HepG2 (cell line): ENCODE measurements at regions not wholly inside any gene's neighbourhood (a gene's known extent, or its start where the extent isn't known, plus 50 kb on each side); places are given as distances from the start of the nearest gene placed in this dataset.
A peak's percentile ranks its signal among the peaks of the same experiment; 100 is the strongest.

ENCODE experiments used
- CHCHD3 ChIP-seq: sonication (generic); formaldehyde crosslinking; IDR thresholded peaks from 2 replicates; pipeline ENCODE4 v1.8.0; 2022; ENCODE audit warnings: mild to moderate bottlenecking, missing genetic modification reagents, moderate library complexity
- CREB1 ChIP-seq, 2 experiments: fragments of 450-650 bp in 1 of 2; IDR thresholded peaks; 2 replicates each; pipeline ENCODE4 v1.6.1; 2016 to 2017; ENCODE audit warnings: control low read depth in 1 of 2, mild to moderate bottlenecking in 1 of 2, missing compliant biosample characterization in 1 of 2, missing genetic modification characterization in 1 of 2
- HMG20A ChIP-seq: IDR thresholded peaks from 2 replicates; pipeline ENCODE4 v1.6.1; 2016; ENCODE audit warnings: borderline replicate concordance
- KDM5B ChIP-seq: sonication (generic); formaldehyde crosslinking; IDR thresholded peaks from 2 replicates; pipeline ENCODE4 v1.4.0; 2020; ENCODE audit warnings: missing genetic modification reagents, mild to moderate bottlenecking, borderline replicate concordance
- KLF12 ChIP-seq: sonication (generic); formaldehyde crosslinking; IDR thresholded peaks from 2 replicates; pipeline ENCODE4 v1.4.0; 2020; ENCODE audit warnings: missing genetic modification reagents, borderline replicate concordance
- MAZ ChIP-seq, 2 experiments: sonication (generic) in 1 of 2; formaldehyde crosslinking in 1 of 2; IDR thresholded peaks; 2 replicates each; pipeline versions ENCODE4 v1.5.0 to v1.6.1; 2012 to 2020; ENCODE audit warnings: low read depth in 2 of 2, mild to moderate bottlenecking in 2 of 2, borderline replicate concordance in 1 of 2, improper control_type of control experiment in 1 of 2, low read length in 1 of 2, missing genetic modification reagents in 1 of 2, moderate library complexity in 1 of 2
- MBNL3 ChIP-seq: fragments of 250-450 bp; sonication (Bioruptor Pico); conservative IDR thresholded peaks from 2 replicates; pipeline ENCODE4 v1.8.0; 2022; ENCODE audit warnings: mild to moderate bottlenecking, inconsistent platforms
- MEIS1 ChIP-seq: sonication (generic); formaldehyde crosslinking; IDR thresholded peaks from 2 replicates; pipeline ENCODE4 v1.9.0; 2021; ENCODE audit warnings: mild to moderate bottlenecking, missing genetic modification reagents, moderate library complexity, borderline replicate concordance
- MNT ChIP-seq: fragments of 450-650 bp; IDR thresholded peaks from 2 replicates; pipeline ENCODE4 v1.6.1; 2016
- NCOA1 ChIP-seq: sonication (generic); formaldehyde crosslinking; IDR thresholded peaks from 2 replicates; pipeline ENCODE4 v1.9.0; 2021; ENCODE audit warnings: missing genetic modification reagents
- NR2F6 ChIP-seq, 2 experiments: IDR thresholded peaks; 2 replicates each; pipeline ENCODE4 v1.6.1; 2016; ENCODE audit warnings: antibody characterized with exemption in 1 of 2, mild to moderate bottlenecking in 1 of 2
- SKIL ChIP-seq: sonication (generic); formaldehyde crosslinking; IDR thresholded peaks from 2 replicates; pipeline ENCODE4 v1.8.0; 2022; ENCODE audit warnings: missing genetic modification reagents, mild to moderate bottlenecking, moderate library complexity, borderline replicate concordance
- SMC3 ChIP-seq: IDR thresholded peaks from 2 replicates; pipeline ENCODE4 v1.6.1; 2011; ENCODE audit warnings: low read length, improper control_type of control experiment
- SPEN ChIP-seq: sonication (generic); formaldehyde crosslinking; IDR thresholded peaks from 2 replicates; pipeline ENCODE4 v1.5.1; 2020; ENCODE audit warnings: low read depth, mild to moderate bottlenecking, missing genetic modification reagents
- TRIM22 ChIP-seq: fragments of 450-650 bp; IDR thresholded peaks from 2 replicates; pipeline ENCODE4 v1.6.1; 2017
- USF2 ChIP-seq, 2 experiments: sonication (generic) in 1 of 2; formaldehyde crosslinking in 1 of 2; IDR thresholded peaks; 2 replicates each; pipeline versions ENCODE4 v1.5.1 to v1.6.1; 2011 to 2020; ENCODE audit warnings: borderline replicate concordance in 1 of 2, low read depth in 1 of 2, low read length in 1 of 2, mild to moderate bottlenecking in 1 of 2, missing genetic modification reagents in 1 of 2, moderate library complexity in 1 of 2
- WIZ ChIP-seq: sonication (generic); formaldehyde crosslinking; IDR thresholded peaks from 2 replicates; pipeline ENCODE4 v1.5.1; 2020; ENCODE audit warnings: mild to moderate bottlenecking, missing genetic modification reagents
- ZNF484 ChIP-seq: sonication (generic); formaldehyde crosslinking; IDR thresholded peaks from 2 replicates; pipeline ENCODE4 v1.5.1; 2020; ENCODE audit warnings: mild to moderate bottlenecking, low read depth, missing genetic modification reagents, borderline replicate concordance
- ZNF513 ChIP-seq: sonication (generic); formaldehyde crosslinking; conservative IDR thresholded peaks from 2 replicates; pipeline ENCODE4 v1.5.0; 2020; ENCODE audit warnings: missing genetic modification reagents
- ZNF619 ChIP-seq: sonication (generic); formaldehyde crosslinking; IDR thresholded peaks from 2 replicates; pipeline ENCODE4 v1.4.0; 2020; ENCODE audit warnings: mild to moderate bottlenecking, missing genetic modification reagents

GRCh38 chr2:31675485-31675901 is 94.8 kb upstream of the SRD5A2 start (continued):
- no peak for TF ChIP-seq KDM5B
- no peak for TF ChIP-seq HMG20A
- peak; percentile 56 for TF ChIP-seq SMC3
- no peak for TF ChIP-seq SKIL (CRISPR knock-in tag)
- no peak for TF ChIP-seq KLF12
- no peak for TF ChIP-seq MNT
- no peak for TF ChIP-seq TRIM22
- no peak for TF ChIP-seq SPEN
- no peak for TF ChIP-seq NR2F6 (IDR thresholded peaks at IDR 0.05)
- TF ChIP-seq NR2F6 (CRISPR knock-in tag; IDR thresholded peaks at IDR 0.05): peak; percentile 15; the same call in 1 of the 2 replicates
- no peak for TF ChIP-seq WIZ (CRISPR knock-in tag)
- no peak for TF ChIP-seq NCOA1 (CRISPR knock-in tag)
- TF ChIP-seq ZNF513: no peak
- no peak for TF ChIP-seq CHCHD3 (CRISPR knock-in tag)
- TF ChIP-seq CREB1 (IDR thresholded peaks at IDR 0.05): no peak
- no peak for TF ChIP-seq CREB1 (CRISPR knock-in tag; IDR thresholded peaks at IDR 0.05)
- TF ChIP-seq MBNL3 (CRISPR knock-in tag): no peak
- TF ChIP-seq MAZ (IDR thresholded peaks at IDR 0.05; ENCODE audit: borderline replicate concordance, low read depth, low read length): no peak
- 0 out of 2 replicates have a peak, but pooled peaks have one; percentile 23 for TF ChIP-seq MAZ (CRISPR knock-in tag; IDR thresholded peaks at IDR 0.05; ENCODE audit: low read depth)
- no peak for TF ChIP-seq MEIS1 (CRISPR knock-in tag)
- TF ChIP-seq USF2 (IDR thresholded peaks at IDR 0.05; ENCODE audit: low read depth, low read length): no peak
- no peak for TF ChIP-seq USF2 (CRISPR knock-in tag; IDR thresholded peaks at IDR 0.05; ENCODE audit: borderline replicate concordance)
- TF ChIP-seq ZNF484 (CRISPR knock-in tag): no peak
- TF ChIP-seq ZNF619 (CRISPR knock-in tag): no peak
